NCI-H510A treated with DMSO at 0.1 percent for 48 hours (cell line): ENCODE measurements at regions not wholly inside any gene's neighbourhood (a gene's known extent, or its start where the extent isn't known, plus 50 kb on each side); places are given as distances from the start of the nearest gene placed in this dataset.

Experiments
- DNase-seq: peaks from one replicate; lab custom pipeline; 2025; lab: John Stamatoyannopoulos, UW

DNA sequence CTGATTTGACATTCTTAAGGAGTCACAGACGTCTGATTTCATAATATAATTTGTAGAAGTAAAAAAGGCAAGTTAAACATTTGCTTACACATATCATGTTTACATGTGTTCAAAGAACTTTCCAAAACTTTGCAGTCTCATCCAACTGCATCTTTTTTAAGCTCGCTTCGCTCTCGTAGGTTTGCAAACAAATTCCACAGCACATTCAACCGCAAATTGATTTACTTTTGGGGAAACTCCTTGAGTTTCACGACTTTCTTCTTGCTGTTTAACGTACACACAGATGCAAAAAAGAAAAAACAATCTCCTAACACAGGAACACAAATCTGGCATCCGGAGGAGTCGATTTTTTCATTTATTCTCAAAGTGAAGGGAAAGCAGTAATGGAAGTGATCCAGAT lies 1149.5 kb downstream of the VRK1 start:
- no peak for DNase-seq

DNA sequence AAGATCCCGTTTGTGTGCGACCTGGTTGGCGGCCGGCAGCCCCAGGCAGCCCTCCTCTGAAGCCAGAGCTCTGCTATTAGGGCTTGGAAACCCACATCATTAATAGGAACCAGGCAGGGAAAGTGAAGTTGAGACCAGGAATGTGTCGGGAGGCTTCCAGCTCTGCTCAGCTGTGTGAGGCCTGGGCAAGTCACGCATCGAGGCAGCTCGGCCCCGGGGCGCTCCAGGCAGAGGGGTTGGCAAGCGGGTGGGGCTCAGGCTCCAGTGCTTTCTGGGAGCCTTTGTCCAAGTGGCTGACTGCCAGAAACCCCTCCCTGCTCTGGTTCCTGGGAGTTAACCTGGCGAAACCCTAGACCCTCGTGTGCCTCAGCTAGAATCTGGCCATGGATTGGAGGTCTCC lies 1151.7 kb downstream of the VRK1 start:
- no peak for DNase-seq

GRCh38 chr14:97956581-97957340 lies 1159.6 kb downstream of the VRK1 start:
- no peak for DNase-seq

GRCh38 chr14:97959251-97959650 lies 1162.1 kb downstream of the VRK1 start:
- DNase-seq, result no peak

DNA sequence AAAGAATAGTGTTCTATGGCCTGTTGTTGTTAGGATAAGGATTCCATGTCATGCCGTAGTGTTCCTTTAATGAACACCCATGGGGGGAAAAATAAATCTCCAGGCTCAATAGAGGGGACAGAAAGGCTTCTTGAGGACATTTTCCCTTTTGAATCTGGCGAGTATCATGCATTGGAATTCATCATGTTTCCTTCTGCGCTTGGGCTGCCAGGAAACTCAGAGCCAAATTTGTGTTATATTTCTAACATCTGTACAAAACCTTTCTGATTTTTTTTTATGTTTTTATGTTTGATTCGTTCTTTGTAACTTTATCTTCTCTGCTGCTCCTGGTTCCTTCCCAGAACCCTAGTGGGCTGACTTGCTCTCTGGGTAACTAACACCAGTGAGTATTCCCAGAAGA lies 1163.3 kb downstream of the VRK1 start:
- no peak for DNase-seq

GRCh38 chr14:97970222-97970621 lies 1173.0 kb downstream of the VRK1 start:
- no peak for DNase-seq

DNA sequence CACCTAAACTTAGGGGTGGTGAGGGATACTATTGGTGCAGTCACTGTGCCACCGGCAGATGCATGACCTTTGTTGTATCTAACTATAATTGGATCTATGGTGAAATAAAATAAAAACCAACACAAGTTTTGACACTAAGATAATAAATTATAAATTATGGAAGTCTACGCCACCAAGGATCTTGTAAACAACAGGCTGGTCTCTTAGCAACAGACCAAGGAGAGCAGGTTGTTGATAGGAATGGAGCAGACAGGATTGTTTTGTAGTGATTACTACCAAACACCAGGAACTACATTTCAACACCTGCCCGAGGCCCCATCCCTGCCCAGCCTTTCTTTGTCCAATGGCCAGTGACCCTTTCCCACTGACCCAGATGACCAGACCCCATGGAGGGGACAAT lies 1178.0 kb downstream of the VRK1 start:
- DNase-seq, result no peak

DNA sequence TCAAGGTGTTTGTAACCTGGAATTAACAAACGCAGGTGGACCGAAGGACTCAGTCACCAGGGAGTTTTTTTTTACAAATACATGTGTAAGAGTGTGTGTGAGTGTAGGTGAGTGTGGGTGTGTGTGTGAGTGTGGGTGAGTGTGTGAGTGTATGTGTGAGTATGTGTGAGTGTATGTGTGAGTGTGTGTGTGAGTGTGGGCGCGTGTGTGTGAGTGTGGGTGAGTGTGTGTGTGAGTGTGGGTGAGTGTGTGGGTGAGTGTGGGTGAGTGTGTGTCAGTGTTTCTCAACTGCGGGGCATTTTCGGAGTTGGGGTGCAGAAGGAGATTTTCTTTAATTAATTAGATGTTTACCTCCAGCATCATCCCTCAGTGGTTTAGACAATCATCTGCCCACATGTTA lies 1178.8 kb downstream of the VRK1 start:
- no peak for DNase-seq

DNA sequence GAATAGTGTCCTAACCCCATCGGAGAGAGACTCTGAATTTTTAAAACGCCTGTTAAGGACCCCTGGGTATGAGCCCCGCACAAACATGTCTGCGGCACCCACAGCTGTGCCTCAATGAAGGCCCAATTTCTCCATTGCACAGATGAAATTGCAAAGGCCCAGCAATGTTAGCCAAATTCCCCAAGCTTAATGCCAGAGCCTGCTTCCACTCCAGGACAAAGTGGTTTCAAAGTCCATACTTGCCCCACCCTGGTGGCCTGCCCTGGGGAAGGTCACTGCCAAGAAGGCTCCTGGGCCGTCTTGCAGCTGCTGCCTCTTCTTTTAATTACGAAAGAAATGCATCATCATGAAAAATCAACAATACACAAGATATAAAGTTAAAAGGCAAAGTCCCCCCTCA lies 1179.7 kb downstream of the VRK1 start:
- no peak for DNase-seq

- peak; percentile 4 for DNase-seq
Measured at GRCh38 chr14:97977651-97978261, 1180.6 kb downstream of the VRK1 start.

DNA sequence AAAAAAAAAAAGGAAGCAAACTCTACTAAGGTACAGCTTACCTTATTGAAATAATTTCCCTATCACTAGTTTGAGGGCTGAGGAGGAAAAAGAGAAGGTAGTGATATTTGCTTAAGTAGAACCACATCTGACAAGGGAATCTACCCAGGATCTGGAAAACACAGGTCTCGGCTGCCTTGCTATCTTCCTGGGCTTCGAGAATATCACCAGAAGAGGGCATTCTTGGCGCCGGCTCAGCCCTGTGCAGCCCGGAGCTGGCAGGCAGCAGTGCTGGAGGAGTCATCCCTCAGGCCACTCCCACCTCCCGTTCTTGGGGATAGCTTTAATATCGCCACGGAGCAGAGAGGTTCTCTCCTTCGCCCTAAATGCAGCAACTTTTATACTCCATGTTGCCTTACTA lies 1181.2 kb downstream of the VRK1 start:
- peak; percentile 58 for DNase-seq

DNA sequence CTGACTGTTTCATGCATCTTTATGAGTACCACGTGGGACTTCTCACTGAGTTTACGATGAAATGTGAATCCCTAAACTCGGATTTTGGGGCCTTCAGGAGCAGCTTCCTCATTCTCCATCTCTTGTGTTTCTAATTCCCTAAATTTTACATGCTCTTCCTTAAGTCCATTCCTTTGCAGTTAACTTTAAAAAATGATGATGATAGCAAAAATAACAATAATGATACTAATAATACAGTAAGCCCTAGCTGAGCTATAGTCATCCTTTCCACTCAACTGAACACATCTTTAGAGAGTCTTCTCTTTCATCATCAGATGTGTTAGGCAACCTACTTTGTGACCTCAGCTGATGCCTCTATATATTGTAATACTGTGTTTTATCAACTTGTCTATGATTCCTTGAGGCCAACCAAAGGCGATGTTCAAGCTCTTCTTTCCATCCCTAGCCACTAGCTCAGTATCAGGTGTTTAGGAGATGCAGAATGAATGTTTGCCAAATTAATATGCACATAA lies 1196.4 kb downstream of the VRK1 start:
- no peak for DNase-seq

DNA sequence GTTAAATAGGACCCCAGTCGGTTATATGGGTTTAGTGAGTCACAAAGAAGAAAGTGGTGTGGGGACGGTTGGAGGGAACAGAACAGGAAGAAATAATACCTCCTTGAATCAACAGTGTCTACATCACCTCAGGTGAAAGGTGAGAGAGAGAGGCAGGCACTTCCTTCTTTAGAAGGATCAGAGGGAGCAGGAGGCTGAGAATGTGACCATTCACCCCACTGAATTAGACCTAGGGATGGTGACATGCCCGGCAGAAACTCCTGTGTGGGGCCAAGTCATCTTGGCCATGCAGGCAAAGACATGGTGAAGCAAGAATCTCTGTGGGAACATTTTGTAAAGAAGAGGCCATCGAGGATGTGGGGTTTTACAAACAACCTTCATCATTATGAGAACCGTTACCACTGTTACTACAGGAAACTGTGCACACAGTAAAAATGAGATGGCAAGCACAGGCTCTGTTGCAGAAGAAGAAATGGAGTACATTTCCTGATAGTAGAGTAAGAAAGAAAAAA lies 1196.9 kb downstream of the VRK1 start:
- DNase-seq, result no peak

DNA sequence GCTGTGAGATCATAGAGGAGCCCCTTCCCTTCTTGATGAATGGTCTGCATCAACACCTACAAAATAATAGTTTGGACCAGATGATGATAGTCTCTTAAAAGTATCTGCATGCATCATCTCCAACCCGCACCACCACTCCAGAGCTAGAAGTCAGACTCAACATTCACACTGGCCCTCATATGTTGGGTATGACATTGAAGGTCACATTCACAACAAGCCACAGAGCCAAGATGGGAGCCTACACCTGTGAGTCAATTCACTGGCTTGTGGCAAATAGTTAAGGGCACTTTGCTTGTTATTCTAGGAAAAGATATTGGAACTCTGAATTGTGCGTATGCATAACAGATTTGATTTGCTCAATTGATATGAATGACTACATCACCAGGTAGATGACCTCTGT lies 1197.9 kb downstream of the VRK1 start:
- no peak for DNase-seq

DNA sequence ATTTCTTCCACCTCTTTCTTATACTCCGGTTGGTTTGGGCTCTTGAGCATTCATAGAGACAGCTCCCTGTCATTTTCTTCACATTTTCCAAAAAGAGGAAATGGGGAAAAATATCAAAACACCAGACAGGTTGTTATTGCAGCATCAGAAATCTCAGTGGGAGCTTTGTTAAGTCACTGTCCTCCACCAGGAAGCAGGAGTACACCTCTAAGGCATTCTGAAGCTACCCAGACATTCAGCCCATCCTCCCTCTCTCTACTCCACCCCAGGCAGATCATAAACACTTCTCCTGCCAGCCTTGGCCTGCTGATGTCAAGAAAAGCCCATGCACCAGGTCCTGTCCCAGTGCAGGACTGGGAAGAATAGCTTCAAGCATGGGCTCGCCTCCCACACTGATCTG lies 1198.3 kb downstream of the VRK1 start:
- DNase-seq, result no peak

DNA sequence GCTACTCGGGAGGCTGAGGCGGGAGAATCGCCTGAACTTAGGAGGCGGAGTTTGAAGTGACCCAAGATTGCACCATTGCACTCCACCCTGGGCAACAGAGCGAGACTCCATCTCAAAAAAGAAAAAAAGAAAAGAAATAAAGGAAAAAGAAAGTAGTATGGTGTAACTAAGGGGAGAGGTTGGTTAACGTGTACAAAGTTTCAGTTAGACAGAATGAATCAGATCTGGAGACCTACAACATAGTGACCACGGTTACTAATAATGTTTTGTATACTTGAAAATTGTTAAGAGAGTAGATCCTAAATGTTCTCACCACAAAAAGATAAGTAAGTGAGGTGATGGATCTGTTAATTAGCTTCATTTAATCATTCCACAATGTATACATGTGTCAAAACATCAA lies 1208.8 kb downstream of the VRK1 start:
- DNase-seq, result no peak

- no peak for DNase-seq
Measured at GRCh38 chr14:98008381-98009113, 1211.4 kb downstream of the VRK1 start.

GRCh38 chr14:98009177-98009576 lies 1212.0 kb downstream of the VRK1 start:
- peak; percentile 9 for DNase-seq

DNA sequence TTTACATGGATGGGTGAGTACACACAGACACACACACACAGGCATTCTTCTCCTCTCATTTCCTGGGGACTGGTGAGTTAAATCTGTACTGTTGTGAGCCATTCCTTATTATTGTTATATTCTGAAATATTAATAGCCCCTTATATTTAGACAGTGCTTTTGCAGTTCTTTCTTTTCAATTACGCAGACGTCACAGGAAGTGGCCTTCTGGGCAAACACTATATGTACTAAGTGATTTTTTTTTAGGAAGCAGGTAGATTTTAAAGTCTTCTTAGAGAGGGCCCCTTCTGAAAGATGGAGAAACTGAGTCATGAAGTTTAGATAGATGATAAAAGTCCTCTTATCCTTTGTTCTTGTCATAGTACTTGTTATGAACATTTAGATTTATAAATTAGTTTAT lies 1213.6 kb downstream of the VRK1 start:
- no peak for DNase-seq

DNA sequence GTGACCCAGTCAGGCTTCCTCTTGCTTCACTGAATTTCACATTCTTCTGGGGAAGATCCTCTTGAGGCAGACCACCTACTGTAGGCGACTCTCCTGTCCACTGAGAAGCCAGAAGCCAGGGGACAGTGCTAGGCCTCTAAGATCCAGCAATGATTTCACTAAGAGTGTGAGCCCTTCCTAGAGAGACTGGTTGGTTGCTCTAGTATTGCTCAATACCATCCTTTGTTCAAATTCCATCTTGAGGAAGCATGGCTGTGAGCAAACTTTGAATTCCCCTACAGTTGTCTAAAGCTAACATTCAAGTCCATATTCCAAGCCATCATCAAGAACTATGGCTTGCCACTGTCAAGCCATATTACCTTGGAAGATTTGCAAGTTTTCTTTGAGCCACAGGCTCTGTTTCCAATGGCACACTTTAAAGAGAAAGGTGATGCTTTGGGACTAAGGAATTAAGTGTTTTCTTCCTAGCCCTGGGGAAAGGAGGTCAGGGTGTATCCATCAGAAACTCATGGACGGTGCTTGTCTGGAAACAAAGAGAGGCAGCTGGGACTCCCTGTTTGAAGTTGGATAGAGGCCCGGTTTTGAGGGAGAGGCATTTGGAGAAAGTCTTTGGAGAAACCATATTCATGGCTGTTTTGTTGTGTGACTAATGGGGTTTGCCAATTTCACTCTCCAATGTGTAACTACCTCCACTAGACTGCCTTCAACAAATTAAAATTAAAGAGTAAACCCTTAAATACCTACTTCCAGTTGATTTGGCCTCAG lies 1217.9 kb downstream of the VRK1 start:
- no peak for DNase-seq

GRCh38 chr14:98015921-98016320 lies 1218.7 kb downstream of the VRK1 start:
- DNase-seq, result no peak

GRCh38 chr14:98018628-98019027 lies 1221.4 kb downstream of the VRK1 start:
- DNase-seq, result no peak
